ENCODE measurements at regions not wholly inside any gene's neighbourhood (a gene's known extent, or its start where the extent isn't known, plus 50 kb on each side); places are given as distances from the start of the nearest gene placed in this dataset.
"Not testable (repeated sequence)": the region's sequence is repeated elsewhere in the genome, so short reads cannot be mapped to it uniquely, and the experiment has no call there.

- no peak overlapping the region for H4K8ac ChIP-seq (ENCODE audit: low read depth, low read length)
- no peak overlapping the region for H3K4me2 ChIP-seq (ENCODE audit: low read length)
- H3K23ac ChIP-seq (ENCODE audit: low read length) = no peak overlapping the region
- no peaks in the 10 kb centered on the region for H3K79me2 ChIP-seq (ENCODE audit: control insufficient read depth, insufficient read depth, low read length, poor library complexity)
- H3K4ac ChIP-seq (ENCODE audit: low read depth, low read length) = no peak overlapping the region
- WGBS (ENCODE audit: extremely low coverage, insufficient coverage, insufficient read length) = no CpG with 5 or more reads among the region's 4 CpGs
- no peak overlapping the region for H4K91ac ChIP-seq (ENCODE audit: low read depth, low read length)
- H3K14ac ChIP-seq (ENCODE audit: low read length) = no peak overlapping the region
- no peak overlapping the region for H2BK12ac ChIP-seq (ENCODE audit: low read length)
- H4K12ac ChIP-seq (ENCODE audit: low read depth, low read length) = no peak overlapping the region
- H3K4me1 ChIP-seq (ENCODE audit: control insufficient read depth in 1 of 2, insufficient read depth in 2 of 2, low read length in 2 of 2) = no peaks in the 10 kb centered on the region
- no peaks in the 10 kb centered on the region for H3K9me3 ChIP-seq (ENCODE audit: insufficient read depth, low read depth, low read length)
- no peak overlapping the region for H2AFZ ChIP-seq (ENCODE audit: insufficient read depth, low read length, poor library complexity)
- H3K36me3 ChIP-seq (ENCODE audit: control insufficient read depth in 1 of 2, insufficient read depth in 2 of 2, low read length in 2 of 2) = no peaks in the 10 kb centered on the region
- no peak overlapping the region for H3K18ac ChIP-seq (ENCODE audit: low read length)
- no peak overlapping the region for H3K4me3 ChIP-seq (ENCODE audit: low read depth, low read length)
- no peaks in the 10 kb centered on the region for H3K27me3 ChIP-seq (ENCODE audit: insufficient read depth, low read length)
- no peak overlapping the region for H2AK5ac ChIP-seq (ENCODE audit: low read length)
- no peak overlapping the region for H3K27ac ChIP-seq (ENCODE audit: low read depth, low read length)
- DNase-seq = no peak
- H2BK120ac ChIP-seq (ENCODE audit: insufficient read depth, low read length, poor library complexity) = no peak overlapping the region
- no peaks in the 10 kb centered on the region for H3K79me1 ChIP-seq (ENCODE audit: low read length)
- H3K9ac ChIP-seq (ENCODE audit: low read length) = no peak overlapping the region
- H2BK5ac ChIP-seq (ENCODE audit: low read depth, low read length, poor library complexity) = no peak overlapping the region
Observed at GRCh38 chr3:73143821-73144237, 82.4 kb downstream of the EBLN2 start.

GRCh38 chr3:73144276-73144675 is 82.8 kb downstream of the EBLN2 start:
- Histone ChIP-seq H3K27ac (ENCODE audit: low read depth, low read length) (no peak overlapping the region), H3K4me2 (ENCODE audit: low read length) (no peak overlapping the region), H2AK5ac (ENCODE audit: low read length) (no peak overlapping the region), H3K14ac (ENCODE audit: low read length) (no peak overlapping the region), H2BK12ac (ENCODE audit: low read length) (no peak overlapping the region), H3K23ac (ENCODE audit: low read length) (no peak overlapping the region), H3K27me3 (ENCODE audit: insufficient read depth, low read length) (no peaks in the 10 kb centered on the region), H2AFZ (ENCODE audit: insufficient read depth, low read length, poor library complexity) (no peak overlapping the region), H3K18ac (ENCODE audit: low read length) (no peak overlapping the region), H4K91ac (ENCODE audit: low read depth, low read length) (no peak overlapping the region), H4K8ac (ENCODE audit: low read depth, low read length) (no peak overlapping the region), H3K79me2 (ENCODE audit: control insufficient read depth, insufficient read depth, low read length, poor library complexity) (no peaks in the 10 kb centered on the region), H2BK120ac (ENCODE audit: insufficient read depth, low read length, poor library complexity) (no peak overlapping the region), H3K79me1 (ENCODE audit: low read length) (no peaks in the 10 kb centered on the region), H4K12ac (ENCODE audit: low read depth, low read length) (no peak overlapping the region), H3K9me3 (ENCODE audit: insufficient read depth, low read depth, low read length) (no peaks in the 10 kb centered on the region), H3K9ac (ENCODE audit: low read length) (no peak overlapping the region), H2BK5ac (ENCODE audit: low read depth, low read length, poor library complexity) (no peak overlapping the region), H3K4ac (ENCODE audit: low read depth, low read length) (no peak overlapping the region), H3K4me1 (ENCODE audit: control insufficient read depth in 1 of 2, insufficient read depth in 2 of 2, low read length in 2 of 2) (no peaks in the 10 kb centered on the region), H3K4me3 (ENCODE audit: low read depth, low read length) (no peak overlapping the region), H3K36me3 (ENCODE audit: control insufficient read depth in 1 of 2, insufficient read depth in 2 of 2, low read length in 2 of 2) (no peaks in the 10 kb centered on the region)
- DNase-seq = no peak
- no CpG with 5 or more reads among the region's 5 CpGs for WGBS (ENCODE audit: extremely low coverage, insufficient coverage, insufficient read length)

GRCh38 chr3:73144828-73145227 is 83.4 kb downstream of the EBLN2 start:
- Histone ChIP-seq H4K8ac (ENCODE audit: low read depth, low read length) (no peak overlapping the region), H3K4me2 (ENCODE audit: low read length) (no peak overlapping the region), H3K4me3 (ENCODE audit: low read depth, low read length) (no peak overlapping the region), H3K4me1 (ENCODE audit: control insufficient read depth in 1 of 2, insufficient read depth in 2 of 2, low read length in 2 of 2) (no peaks in the 10 kb centered on the region), H3K9ac (ENCODE audit: low read length) (no peak overlapping the region), H3K79me2 (ENCODE audit: control insufficient read depth, insufficient read depth, low read length, poor library complexity) (no peaks in the 10 kb centered on the region), H3K23ac (ENCODE audit: low read length) (no peak overlapping the region), H4K12ac (ENCODE audit: low read depth, low read length) (no peak overlapping the region), H4K91ac (ENCODE audit: low read depth, low read length) (no peak overlapping the region), H2BK5ac (ENCODE audit: low read depth, low read length, poor library complexity) (no peak overlapping the region), H3K79me1 (ENCODE audit: low read length) (no peaks in the 10 kb centered on the region), H3K36me3 (ENCODE audit: control insufficient read depth in 1 of 2, insufficient read depth in 2 of 2, low read length in 2 of 2) (no peaks in the 10 kb centered on the region), H3K9me3 (ENCODE audit: insufficient read depth, low read depth, low read length) (no peaks in the 10 kb centered on the region), H3K27me3 (ENCODE audit: insufficient read depth, low read length) (no peaks in the 10 kb centered on the region), H2BK12ac (ENCODE audit: low read length) (no peak overlapping the region), H3K18ac (ENCODE audit: low read length) (no peak overlapping the region), H2AFZ (ENCODE audit: insufficient read depth, low read length, poor library complexity) (no peak overlapping the region), H3K4ac (ENCODE audit: low read depth, low read length) (no peak overlapping the region), H3K27ac (ENCODE audit: low read depth, low read length) (no peak overlapping the region), H3K14ac (ENCODE audit: low read length) (no peak overlapping the region), H2AK5ac (ENCODE audit: low read length) (no peak overlapping the region), H2BK120ac (ENCODE audit: insufficient read depth, low read length, poor library complexity) (no peak overlapping the region)
- no CpG with 5 or more reads among the region's 2 CpGs for WGBS (ENCODE audit: extremely low coverage, insufficient coverage, insufficient read length)
- DNase-seq = no peak

GRCh38 chr3:73147479-73147878 is 86.0 kb downstream of the EBLN2 start:
- WGBS (ENCODE audit: extremely low coverage, insufficient coverage, insufficient read length) = no CpG with 5 or more reads among the region's 9 CpGs
- not testable (repeated sequence) for H3K9me3 ChIP-seq (ENCODE audit: insufficient read depth, low read depth, low read length); H2BK120ac ChIP-seq (ENCODE audit: insufficient read depth, low read length, poor library complexity); H3K23ac ChIP-seq (ENCODE audit: low read length); H3K9ac ChIP-seq (ENCODE audit: low read length); H3K4me3 ChIP-seq (ENCODE audit: low read depth, low read length); H4K12ac ChIP-seq (ENCODE audit: low read depth, low read length); H3K14ac ChIP-seq (ENCODE audit: low read length); H3K79me1 ChIP-seq (ENCODE audit: low read length); H3K27ac ChIP-seq (ENCODE audit: low read depth, low read length); H2AK5ac ChIP-seq (ENCODE audit: low read length); H3K36me3 ChIP-seq (ENCODE audit: control insufficient read depth in 1 of 2, insufficient read depth in 2 of 2, low read length in 2 of 2); H4K8ac ChIP-seq (ENCODE audit: low read depth, low read length); H2AFZ ChIP-seq (ENCODE audit: insufficient read depth, low read length, poor library complexity); H3K4ac ChIP-seq (ENCODE audit: low read depth, low read length); H3K18ac ChIP-seq (ENCODE audit: low read length); H2BK12ac ChIP-seq (ENCODE audit: low read length); DNase-seq; H4K91ac ChIP-seq (ENCODE audit: low read depth, low read length); H3K79me2 ChIP-seq (ENCODE audit: control insufficient read depth, insufficient read depth, low read length, poor library complexity); H3K27me3 ChIP-seq (ENCODE audit: insufficient read depth, low read length); H2BK5ac ChIP-seq (ENCODE audit: low read depth, low read length, poor library complexity); H3K4me2 ChIP-seq (ENCODE audit: low read length); H3K4me1 ChIP-seq (ENCODE audit: control insufficient read depth in 1 of 2, insufficient read depth in 2 of 2, low read length in 2 of 2)

All from trophoblast cell (in vitro differentiated cells and primary cell).